Activated CD4-positive, alpha-beta T cell treated with anti-CD3 and anti-CD28 coated beads, Interleukin-2, amount 50 U/mL, for 16 hours (primary cell): ENCODE measurements at regions not wholly inside any gene's neighbourhood (a gene's known extent, or its start where the extent isn't known, plus 50 kb on each side); places are given as distances from the start of the nearest gene placed in this dataset.

Experiments used
- DNase-seq: peaks from one replicate; pipeline ENCODE4 v3.0.0-alpha.2; 2020

- no peak for DNase-seq
These were observed 570.0 kb downstream of the MMUT start for GRCh38 chr6:48893048-48893447.

DNA sequence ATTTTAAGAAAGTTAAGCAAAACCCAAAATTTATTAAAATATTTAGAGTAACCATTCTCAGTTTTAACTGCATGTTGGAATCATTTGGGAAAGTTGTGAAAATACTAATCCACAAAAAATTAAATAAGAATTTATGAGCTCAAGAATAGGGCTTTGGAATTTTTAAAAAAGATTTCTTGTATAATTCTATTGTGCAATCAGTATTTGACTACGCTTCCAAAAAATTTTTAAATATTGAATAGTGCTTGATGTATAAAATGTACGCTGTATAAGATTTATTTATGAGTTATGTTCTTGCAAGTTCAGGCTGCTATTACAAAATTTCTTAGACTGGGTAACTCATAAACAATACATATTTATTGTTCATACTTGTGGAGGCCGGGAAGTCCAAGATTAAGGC is 571.7 kb downstream of the MMUT start:
- DNase-seq = no peak

- no peak for DNase-seq
These were observed 573.6 kb downstream of the MMUT start for GRCh38 chr6:48889429-48889828.

DNA sequence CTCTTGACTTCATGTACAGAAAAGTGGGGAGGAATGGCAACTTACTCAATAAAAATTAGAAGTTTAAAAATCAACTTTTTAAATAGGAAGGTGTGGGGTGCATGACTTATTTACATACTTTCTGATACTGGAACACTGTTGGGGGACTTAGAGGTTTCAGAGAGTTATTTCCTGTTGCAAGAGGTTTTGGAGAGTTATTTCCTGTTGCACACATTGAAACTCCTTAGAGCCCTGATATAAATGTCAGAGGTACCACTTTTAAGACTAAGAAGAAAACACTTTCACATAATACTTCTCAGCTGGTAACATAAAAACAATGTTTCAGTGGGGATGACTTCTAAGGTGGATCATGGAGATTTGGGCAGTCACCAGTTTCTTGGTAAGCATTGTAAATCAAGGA is 579.9 kb downstream of the MMUT start:
- no peak for DNase-seq

DNA sequence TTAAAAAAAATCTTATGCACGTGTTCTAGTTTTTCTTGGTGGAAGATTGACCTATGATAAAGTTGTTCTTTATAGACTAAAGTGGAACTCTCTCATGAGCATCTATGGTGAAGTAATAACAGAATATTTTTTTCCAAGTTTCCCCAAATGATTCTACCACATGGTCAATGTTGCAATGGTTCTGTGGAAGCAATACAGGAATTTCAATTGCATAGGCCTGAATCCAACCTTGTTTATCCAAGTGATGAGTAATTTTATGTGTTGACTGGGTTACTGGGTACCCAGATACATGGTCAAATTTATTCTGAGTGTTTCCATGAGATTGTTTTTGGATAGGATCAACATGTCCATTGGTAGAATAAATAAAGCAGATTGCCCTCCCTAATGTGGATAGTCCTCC is 581.5 kb downstream of the MMUT start:
- DNase-seq = no peak

- no peak for DNase-seq
These were observed 593.5 kb downstream of the MMUT start for GRCh38 chr6:48869595-48869994.

- no peak for DNase-seq
These were observed 596.4 kb downstream of the MMUT start for GRCh38 chr6:48866682-48867081.

GRCh38 chr6:48860175-48860574 is 602.9 kb downstream of the MMUT start:
- no peak for DNase-seq

- DNase-seq = no peak
These were observed 603.4 kb downstream of the MMUT start for GRCh38 chr6:48859562-48860123.

GRCh38 chr6:48845219-48845618 is 617.8 kb downstream of the MMUT start:
- no peak for DNase-seq

GRCh38 chr6:48844696-48845095 is 618.4 kb downstream of the MMUT start:
- no peak for DNase-seq

DNA sequence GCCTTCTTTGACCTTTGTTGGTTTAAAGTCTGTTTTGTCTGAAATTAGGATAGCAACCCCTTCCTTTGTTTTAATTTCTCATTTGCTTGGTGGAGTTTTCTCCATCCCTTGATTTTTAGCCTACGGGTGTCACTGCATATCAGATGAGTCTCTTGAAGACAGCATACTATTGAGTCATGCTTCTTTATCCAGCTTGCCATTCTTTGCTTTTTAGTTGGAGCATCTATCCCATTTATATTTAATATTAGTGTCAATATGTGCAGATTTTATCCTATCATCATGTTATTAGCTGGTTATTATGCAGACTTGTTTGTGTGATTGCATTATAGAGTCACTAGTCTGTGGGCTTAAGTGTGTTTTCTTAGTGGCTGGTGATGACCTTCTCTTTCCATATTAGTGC is 622.2 kb downstream of the MMUT start:
- no peak for DNase-seq

DNA sequence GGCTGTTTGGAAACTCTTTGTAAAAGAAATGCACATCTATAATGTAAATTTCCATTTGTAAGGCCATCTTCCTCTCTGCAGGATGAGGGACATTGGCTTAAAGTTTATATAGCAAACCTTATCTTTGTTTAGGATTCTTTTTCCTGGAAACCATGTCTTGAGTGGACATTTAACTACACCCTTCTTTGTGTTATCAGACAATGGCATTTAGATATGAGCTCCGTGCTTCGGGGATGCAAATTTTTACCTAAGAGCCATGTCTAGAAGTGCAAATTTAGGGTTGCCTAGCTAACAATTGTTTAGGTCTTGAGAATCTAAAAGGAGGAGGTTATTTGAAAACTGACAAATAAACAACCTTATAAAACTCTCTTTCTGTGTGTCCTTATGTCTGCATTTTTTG is 623.8 kb downstream of the MMUT start:
- no peak for DNase-seq

- DNase-seq = no peak
These were observed 625.3 kb downstream of the MMUT start for GRCh38 chr6:48837744-48838143.

DNA sequence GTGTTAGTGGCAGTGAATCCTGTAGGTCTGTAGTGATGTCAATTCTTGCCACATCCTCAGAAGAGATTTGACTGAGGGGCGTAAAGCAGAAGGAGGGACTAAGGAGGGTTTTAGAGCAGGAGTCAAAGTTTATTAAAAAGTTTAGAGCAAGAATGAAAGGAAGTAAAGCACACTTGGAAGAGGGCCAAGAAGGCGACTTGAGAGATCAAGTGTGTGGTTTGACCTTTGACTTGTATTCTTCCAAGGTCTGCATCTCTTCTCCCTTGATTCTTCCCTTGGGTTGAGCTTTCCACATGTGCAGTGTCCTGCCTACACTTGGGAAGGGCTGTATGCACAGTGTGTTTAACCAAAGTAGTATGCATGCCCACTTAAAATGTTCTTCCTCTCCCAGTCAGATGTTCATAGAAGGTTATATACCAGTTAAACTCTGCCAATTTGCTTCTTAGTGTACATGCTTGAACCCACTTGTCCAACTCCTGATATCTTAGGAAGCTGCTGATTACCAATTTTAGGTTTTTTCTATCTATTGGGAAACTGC is 627.6 kb downstream of the MMUT start:
- DNase-seq = no peak

- DNase-seq = no peak
These were observed 628.3 kb downstream of the MMUT start for GRCh38 chr6:48834706-48835105.

- no peak for DNase-seq
These were observed 629.1 kb downstream of the MMUT start for GRCh38 chr6:48833916-48834315.

DNA sequence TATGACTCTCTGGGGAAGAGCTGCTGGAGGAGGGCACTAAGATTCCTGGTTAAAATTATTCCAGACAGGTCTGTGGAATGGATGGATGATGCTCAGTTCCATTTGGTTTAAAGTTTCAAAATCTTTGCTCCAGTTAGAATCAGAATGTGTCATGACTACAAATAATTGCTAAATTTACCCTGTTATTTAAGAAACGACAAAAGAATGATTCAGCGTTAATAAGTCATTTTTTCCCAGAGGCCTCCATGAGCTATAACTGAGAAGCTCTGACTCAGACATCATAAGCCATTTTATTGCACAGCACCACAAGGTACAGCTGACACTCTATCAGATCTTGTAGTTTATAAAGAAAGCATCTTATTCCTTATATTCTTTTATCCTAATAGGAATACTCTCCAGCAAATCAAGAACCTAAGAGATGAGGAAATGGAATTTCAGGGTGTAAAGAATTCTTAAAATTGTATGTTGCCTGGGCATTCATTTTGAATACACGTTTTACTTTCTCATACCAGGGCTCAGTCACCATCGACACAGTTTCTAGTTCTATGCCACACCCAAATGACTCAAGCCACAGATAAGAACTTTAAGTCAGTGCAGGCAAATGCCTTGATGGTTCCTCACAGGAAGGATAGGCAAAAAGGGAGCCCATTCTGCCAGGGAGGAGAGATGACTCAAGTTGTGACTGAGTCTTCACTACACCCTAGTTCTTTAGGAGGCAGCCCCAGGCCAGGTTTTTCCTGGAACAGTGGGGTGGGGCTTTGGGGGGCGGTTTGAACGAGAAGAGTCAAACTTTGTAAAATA is 636.0 kb downstream of the MMUT start:
- no peak for DNase-seq

DNA sequence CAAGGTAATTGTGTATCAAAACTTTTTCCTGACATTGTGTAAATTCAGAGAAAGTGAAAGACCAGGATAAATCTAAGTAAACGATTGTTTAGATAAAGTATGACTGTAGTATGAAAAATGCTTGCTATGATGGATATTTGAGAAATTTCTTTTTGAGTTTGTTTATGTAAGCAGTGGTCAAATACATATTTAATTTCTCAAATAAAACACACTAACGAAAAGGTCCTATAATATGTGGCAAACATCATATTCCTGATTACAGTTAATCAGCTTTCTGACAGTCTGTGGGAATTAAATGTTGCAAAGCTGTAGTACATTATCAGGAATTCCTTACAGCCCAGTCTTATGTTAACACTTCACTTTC is 636.9 kb downstream of the MMUT start:
- no peak for DNase-seq

DNA sequence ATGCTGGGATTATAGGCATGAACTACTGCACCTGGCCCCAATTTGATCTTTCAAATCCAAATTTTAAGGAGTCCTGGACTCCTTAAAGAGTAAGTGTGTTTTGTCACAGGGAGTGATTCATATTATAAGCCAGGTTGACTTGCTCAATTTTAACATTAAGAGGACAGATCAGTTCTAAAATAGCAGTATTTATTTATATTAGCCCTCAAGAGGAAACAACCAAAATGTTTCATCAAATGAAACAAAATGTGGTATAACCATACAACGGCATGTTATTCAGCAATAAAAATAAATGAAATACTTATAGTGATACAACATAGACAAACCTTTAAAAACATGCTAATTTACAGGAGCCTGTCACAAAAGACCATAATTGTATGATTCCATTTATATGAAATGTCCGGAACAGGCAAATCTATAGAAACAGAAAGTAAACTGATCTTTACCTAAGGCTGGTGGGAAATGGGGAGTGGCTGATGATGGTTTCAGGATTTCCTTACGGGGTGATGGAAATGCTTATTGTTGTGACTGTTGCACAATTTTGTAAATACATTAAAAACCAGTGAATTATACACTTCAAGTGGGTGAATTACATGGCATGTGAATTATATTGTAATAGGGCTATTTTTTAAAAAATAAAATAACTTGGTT is 637.4 kb downstream of the MMUT start:
- DNase-seq = no peak

GRCh38 chr6:48818052-48818412 is 645.0 kb downstream of the MMUT start:
- DNase-seq = no peak

DNA sequence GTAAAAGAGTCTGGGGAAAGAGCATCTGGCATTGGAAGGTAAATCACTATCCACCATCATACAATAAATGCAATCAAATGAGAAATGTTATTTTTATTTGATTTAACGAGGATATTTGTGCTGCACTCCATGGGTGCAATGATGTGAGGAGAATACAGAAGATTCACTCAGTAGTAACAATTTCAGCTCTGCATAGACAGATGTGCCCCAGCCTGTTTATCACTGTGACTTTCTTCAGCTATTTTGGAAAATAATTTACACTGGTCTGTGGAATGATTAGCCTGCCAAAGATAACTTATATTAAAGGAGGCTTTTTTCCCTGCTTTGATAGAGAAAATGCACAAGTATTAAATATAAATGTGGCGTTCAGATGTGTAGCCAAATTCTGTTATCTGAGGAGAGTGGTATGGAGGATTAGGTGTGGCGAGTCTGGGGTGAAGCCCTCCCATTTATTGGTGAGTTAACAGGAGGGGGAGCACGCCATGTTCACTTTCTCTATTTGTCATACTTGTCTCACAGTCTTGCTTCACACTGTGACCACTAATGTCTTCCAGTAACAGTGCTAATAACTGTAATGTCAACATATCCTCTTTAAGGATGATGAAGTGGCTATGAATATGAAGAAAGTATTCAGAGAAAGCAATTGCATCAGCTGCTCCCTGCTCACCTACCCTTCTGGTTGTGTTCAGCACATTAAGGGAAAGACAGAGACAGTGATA is 645.6 kb downstream of the MMUT start:
- DNase-seq = no peak

DNA sequence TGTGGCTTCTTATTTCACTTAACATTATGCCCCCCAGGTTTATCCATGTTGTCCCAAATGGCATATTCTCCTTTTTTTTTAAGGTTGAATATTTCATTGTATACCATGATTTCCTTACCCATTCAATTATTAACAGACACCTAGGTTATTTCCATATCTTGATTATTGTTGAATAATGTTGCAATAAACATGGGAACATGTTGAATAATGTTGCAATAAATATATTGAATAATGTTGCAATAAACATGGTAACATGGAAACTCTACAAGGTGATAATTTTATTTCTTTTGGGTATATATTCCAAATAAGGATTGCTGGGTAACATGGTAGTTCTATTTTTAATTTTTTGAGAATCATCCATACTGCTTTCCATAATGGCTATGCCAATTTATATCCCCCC is 648.1 kb downstream of the MMUT start:
- DNase-seq = no peak

DNA sequence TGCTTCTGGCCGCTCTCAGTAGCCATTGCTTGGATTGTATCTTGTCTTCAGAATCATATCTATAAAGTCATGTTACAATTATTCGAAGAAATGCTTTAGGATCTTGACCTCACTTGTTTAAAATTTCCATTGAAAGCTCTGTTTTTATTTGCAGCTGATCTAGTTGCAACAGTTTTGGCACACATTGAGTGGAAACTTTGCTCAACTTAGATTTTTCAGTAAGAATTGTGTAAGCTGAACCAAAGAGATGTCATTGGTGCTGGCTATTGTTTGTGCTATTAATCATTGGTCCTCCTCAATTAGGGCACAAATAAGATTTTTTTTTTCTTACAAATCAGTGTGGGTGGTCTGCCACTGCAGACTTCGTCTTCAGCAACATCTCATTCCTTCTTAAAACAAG is 649.2 kb downstream of the MMUT start:
- no peak for DNase-seq
